ENCODE measurements at regions not wholly inside any gene's neighbourhood (a gene's known extent, or its start where the extent isn't known, plus 50 kb on each side); places are given as distances from the start of the nearest gene placed in this dataset.
"Not testable (repeated sequence)": the region's sequence is repeated elsewhere in the genome, so short reads cannot be mapped to it uniquely, and the experiment has no call there.

DNA sequence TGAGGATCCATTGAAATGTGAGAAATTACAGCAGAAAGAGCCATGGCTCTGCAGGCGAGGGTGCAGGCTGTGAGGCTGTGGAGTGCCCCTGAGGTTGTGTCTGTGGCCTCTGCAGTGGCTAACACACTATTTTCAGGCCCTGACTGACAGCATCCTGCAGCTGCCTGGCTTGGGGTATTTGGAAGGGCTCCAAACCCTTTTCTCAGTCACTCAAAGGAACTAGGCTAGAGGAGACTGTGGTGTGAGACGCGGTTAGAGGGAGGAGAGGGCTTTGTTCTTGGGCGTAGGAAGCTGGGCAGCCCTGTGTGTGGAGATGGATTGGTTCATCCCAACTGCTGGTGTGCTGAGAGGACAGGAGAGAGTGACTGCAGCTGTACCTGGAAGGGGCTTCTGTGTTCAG lies 134.9 kb downstream of the RAMP3 start:
- DNase-seq (ENCODE audit: low read depth, low spot score) = no peak
- H3K4me1 ChIP-seq (ENCODE audit: insufficient read depth, insufficient read length) = no peaks in the 10 kb centered on the region
- no peak overlapping the region for H3K9ac ChIP-seq (ENCODE audit: insufficient read length, low read depth)
- no peaks in the 10 kb centered on the region for H3K27me3 ChIP-seq (ENCODE audit: insufficient read depth, insufficient read length)
- no peak overlapping the region for H3K4me3 ChIP-seq (ENCODE audit: insufficient read length, low read depth)
- TF ChIP-seq YY1 (IDR thresholded peaks at IDR 0.05; ENCODE audit: insufficient read depth, insufficient read length) = no peak
- H3K9me3 ChIP-seq (ENCODE audit: insufficient read depth, low read length) = peaks cover 20% of the 10 kb centered on the region; the same call in 1 of the 2 replicates
- no peaks in the 10 kb centered on the region for H3K36me3 ChIP-seq (ENCODE audit: insufficient read depth, insufficient read length, low read length)

DNA sequence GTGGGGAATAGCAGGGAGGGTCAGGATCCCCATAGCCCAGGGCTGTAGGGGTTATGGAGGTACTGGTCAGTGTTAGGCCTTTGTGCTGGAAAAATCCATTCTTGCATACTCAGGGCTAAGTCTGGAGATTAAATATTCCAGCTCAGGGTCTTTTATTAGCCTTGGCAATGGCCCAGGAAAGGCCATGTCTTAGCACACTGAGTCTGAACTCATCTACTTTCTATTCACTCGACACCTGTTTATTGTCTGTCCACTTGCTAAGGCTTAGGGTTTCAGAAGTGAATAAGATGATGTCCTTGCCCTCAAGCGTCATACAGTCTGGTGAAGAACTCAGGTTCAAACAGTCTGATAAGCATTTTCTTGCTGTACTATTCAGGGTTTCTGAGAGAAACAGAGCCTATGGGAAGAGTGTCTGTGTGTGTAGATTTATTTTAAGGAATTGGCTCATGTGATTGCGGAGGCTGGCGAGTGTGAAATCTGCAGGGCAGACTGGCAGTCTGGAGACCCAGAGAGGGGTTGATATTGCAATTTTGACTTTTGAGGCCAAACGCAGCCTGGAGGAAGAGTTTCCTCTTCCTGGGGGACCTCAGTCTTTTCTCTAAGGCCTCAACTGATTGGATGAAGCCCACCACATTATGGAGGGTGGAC lies 135.8 kb downstream of the RAMP3 start:
- Histone ChIP-seq H3K36me3 (ENCODE audit: insufficient read depth, insufficient read length, low read length) (no peaks in the 10 kb centered on the region), H3K9me3 (ENCODE audit: insufficient read depth, low read length) (peaks cover 11% of the 10 kb centered on the region; the same call in 1 of the 2 replicates), H3K4me1 (ENCODE audit: insufficient read depth, insufficient read length) (no peaks in the 10 kb centered on the region), H3K9ac (ENCODE audit: insufficient read length, low read depth) (no peak overlapping the region), H3K4me3 (ENCODE audit: insufficient read length, low read depth) (no peak overlapping the region), H3K27me3 (ENCODE audit: insufficient read depth, insufficient read length) (no peaks in the 10 kb centered on the region)
- DNase-seq (ENCODE audit: low read depth, low spot score) = no peak
- TF ChIP-seq SUZ12 (IDR thresholded peaks at IDR 0.05; ENCODE audit: extremely low read depth, insufficient read depth, insufficient read length) (no peak), YY1 (IDR thresholded peaks at IDR 0.05; ENCODE audit: insufficient read depth, insufficient read length) (no peak), ZNF274 (IDR thresholded peaks at IDR 0.05; ENCODE audit: low read depth, low read length) (no peak)

DNA sequence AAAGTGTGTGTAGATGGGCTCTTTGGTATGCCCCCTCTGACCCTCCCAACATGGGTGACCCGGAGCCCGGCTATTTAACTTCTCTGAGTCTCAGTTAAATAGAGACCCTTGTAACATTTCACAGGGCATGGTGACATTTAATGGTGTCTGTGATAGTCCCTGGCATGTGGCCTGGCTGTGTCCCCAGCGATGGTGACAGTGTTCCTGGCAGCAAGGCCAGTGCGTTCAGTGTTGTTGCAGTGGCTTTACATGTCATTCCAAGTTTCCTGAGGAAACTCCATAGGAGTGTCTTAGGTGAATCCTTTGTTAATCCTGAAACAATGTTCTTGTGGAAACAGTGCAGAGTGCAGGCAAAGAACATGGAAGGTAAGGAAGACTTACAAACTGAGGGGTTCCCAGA lies 137.0 kb downstream of the RAMP3 start:
- Histone ChIP-seq H3K27me3 (ENCODE audit: insufficient read depth, insufficient read length) (no peaks in the 10 kb centered on the region), H3K9me3 (ENCODE audit: insufficient read depth, low read length) (no peaks in the 10 kb centered on the region), H3K9ac (ENCODE audit: insufficient read length, low read depth) (no peak overlapping the region), H3K4me3 (ENCODE audit: insufficient read length, low read depth) (no peak overlapping the region), H3K36me3 (ENCODE audit: insufficient read depth, insufficient read length, low read length) (no peaks in the 10 kb centered on the region), H3K4me1 (ENCODE audit: insufficient read depth, insufficient read length) (no peaks in the 10 kb centered on the region)
- TF ChIP-seq ZNF274 (IDR thresholded peaks at IDR 0.05; ENCODE audit: low read depth, low read length) (no peak), SUZ12 (IDR thresholded peaks at IDR 0.05; ENCODE audit: extremely low read depth, insufficient read depth, insufficient read length) (no peak), YY1 (IDR thresholded peaks at IDR 0.05; ENCODE audit: insufficient read depth, insufficient read length) (no peak)
- no peak for DNase-seq (ENCODE audit: low read depth, low spot score)

DNA sequence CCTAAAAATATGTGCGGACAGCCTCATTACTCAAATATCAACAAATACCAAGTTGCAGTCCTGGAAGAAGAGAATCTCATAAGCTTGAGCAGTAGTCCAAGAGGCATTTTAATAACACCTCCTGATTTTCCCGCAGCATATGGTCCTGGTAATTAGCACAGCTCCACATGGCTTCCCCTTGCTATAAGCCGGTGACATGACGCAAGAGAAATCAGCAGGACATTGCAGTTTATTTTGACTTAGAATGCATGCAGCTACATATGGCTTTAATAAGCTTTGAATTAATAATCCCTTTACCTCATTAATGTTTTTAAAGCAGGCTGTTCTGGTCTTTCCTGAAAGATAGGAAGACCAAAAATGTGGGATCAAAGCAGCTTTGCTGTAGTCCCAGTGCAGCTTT lies 137.6 kb downstream of the RAMP3 start:
- Histone ChIP-seq H3K9ac (ENCODE audit: insufficient read length, low read depth) (no peak overlapping the region), H3K4me3 (ENCODE audit: insufficient read length, low read depth) (no peak overlapping the region), H3K9me3 (ENCODE audit: insufficient read depth, low read length) (no peaks in the 10 kb centered on the region), H3K4me1 (ENCODE audit: insufficient read depth, insufficient read length) (no peaks in the 10 kb centered on the region), H3K27me3 (ENCODE audit: insufficient read depth, insufficient read length) (no peaks in the 10 kb centered on the region), H3K36me3 (ENCODE audit: insufficient read depth, insufficient read length, low read length) (no peaks in the 10 kb centered on the region)
- no peak for DNase-seq (ENCODE audit: low read depth, low spot score)
- TF ChIP-seq SUZ12 (IDR thresholded peaks at IDR 0.05; ENCODE audit: extremely low read depth, insufficient read depth, insufficient read length) = no peak
- TF ChIP-seq ZNF274 (IDR thresholded peaks at IDR 0.05; ENCODE audit: low read depth, low read length) = no peak
- TF ChIP-seq YY1 (IDR thresholded peaks at IDR 0.05; ENCODE audit: insufficient read depth, insufficient read length) = no peak

DNA sequence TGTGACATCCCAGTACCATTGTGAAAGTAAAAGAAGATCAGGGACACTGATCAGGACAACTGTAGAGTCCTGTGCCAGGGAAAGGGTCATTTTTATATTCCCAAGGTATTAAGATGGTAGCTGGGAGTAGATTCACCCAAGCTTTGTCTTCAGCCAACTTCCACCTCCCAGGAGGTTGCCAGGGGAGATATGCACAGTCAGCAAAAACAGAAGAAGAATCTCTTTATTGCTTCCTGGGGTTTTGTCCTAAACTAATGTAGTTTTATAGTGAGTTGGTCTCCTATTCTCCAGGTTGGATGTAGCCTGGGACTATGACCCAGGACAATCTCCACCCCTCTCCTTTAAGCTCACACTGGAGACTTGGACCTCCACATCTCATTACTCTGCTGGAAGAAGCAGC lies 139.2 kb downstream of the RAMP3 start:
- Histone ChIP-seq H3K4me1 (ENCODE audit: insufficient read depth, insufficient read length) (no peaks in the 10 kb centered on the region), H3K4me3 (ENCODE audit: insufficient read length, low read depth) (no peak overlapping the region), H3K27me3 (ENCODE audit: insufficient read depth, insufficient read length) (no peaks in the 10 kb centered on the region), H3K36me3 (ENCODE audit: insufficient read depth, insufficient read length, low read length) (no peaks in the 10 kb centered on the region), H3K9ac (ENCODE audit: insufficient read length, low read depth) (no peak overlapping the region), H3K9me3 (ENCODE audit: insufficient read depth, low read length) (no peaks in the 10 kb centered on the region)
- no peak for DNase-seq (ENCODE audit: low read depth, low spot score)
- TF ChIP-seq SUZ12 (IDR thresholded peaks at IDR 0.05; ENCODE audit: extremely low read depth, insufficient read depth, insufficient read length) = no peak
- no peak for TF ChIP-seq YY1 (IDR thresholded peaks at IDR 0.05; ENCODE audit: insufficient read depth, insufficient read length)
- TF ChIP-seq ZNF274 (IDR thresholded peaks at IDR 0.05; ENCODE audit: low read depth, low read length) = no peak

DNA sequence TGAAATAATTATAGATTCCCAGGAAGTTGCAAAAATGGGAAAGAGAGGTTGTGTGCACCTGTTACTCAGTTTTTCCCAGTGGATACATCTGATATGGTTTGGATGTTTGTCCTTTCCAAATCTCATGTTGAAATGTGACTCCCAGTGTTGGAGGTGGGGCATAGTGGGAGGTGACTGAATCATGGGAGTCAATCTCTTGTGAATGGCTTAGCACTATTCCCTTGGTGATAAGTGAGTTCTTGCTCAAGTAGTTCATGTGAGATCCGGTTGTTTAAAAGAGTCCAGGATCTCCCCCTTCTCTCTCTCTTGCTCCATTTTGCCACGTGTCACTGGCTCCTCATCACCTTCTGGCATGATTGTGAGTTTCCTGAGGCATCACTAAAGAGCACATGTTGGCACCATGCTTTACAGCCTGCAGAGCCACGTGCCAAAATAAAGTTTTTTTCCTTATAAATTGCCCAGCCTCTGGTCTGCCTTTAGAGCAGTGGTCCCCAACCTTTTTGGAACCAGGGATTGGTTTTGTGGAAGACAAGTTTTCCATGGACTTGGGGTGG lies 149.2 kb downstream of the RAMP3 start:
- H3K36me3 ChIP-seq (ENCODE audit: insufficient read depth, insufficient read length, low read length) = no peaks in the 10 kb centered on the region
- no peak for TF ChIP-seq ZNF274 (IDR thresholded peaks at IDR 0.05; ENCODE audit: low read depth, low read length)
- TF ChIP-seq YY1 (IDR thresholded peaks at IDR 0.05; ENCODE audit: insufficient read depth, insufficient read length) = no peak
- no peak for TF ChIP-seq SUZ12 (IDR thresholded peaks at IDR 0.05; ENCODE audit: extremely low read depth, insufficient read depth, insufficient read length)
- H3K27me3 ChIP-seq (ENCODE audit: insufficient read depth, insufficient read length) = no peaks in the 10 kb centered on the region
- H3K4me3 ChIP-seq (ENCODE audit: insufficient read length, low read depth) = no peak overlapping the region
- DNase-seq (ENCODE audit: low read depth, low spot score) = no peak
- no peaks in the 10 kb centered on the region for H3K4me1 ChIP-seq (ENCODE audit: insufficient read depth, insufficient read length)
- no peaks in the 10 kb centered on the region for H3K9me3 ChIP-seq (ENCODE audit: insufficient read depth, low read length)
- H3K9ac ChIP-seq (ENCODE audit: insufficient read length, low read depth) = no peak overlapping the region

DNA sequence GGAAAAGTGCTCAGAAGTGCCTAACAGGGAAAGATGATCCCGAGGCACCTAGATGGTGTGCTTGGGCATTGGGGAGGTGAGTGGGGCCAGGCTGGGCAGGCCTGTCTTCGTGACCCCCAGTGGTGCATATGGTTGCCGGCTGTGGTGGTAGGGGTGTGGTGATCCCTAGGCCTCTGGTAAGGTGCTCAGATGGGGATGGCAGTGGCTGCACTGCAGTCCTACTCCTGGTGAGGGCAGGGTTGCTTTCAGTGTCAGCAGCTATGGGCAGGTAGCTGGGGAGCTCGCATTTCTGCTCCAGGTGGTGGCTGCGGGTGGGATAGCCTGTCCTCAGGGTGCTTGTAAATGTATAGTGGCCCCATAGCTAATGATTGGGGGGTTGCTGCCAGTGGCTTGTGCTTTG lies 154.0 kb downstream of the RAMP3 start:
- Histone ChIP-seq H3K4me1 (ENCODE audit: insufficient read depth, insufficient read length) (no peaks in the 10 kb centered on the region), H3K4me3 (ENCODE audit: insufficient read length, low read depth) (no peak overlapping the region), H3K9me3 (ENCODE audit: insufficient read depth, low read length) (peaks cover 19% of the 10 kb centered on the region), H3K36me3 (ENCODE audit: insufficient read depth, insufficient read length, low read length) (no peaks in the 10 kb centered on the region), H3K27me3 (ENCODE audit: insufficient read depth, insufficient read length) (no peaks in the 10 kb centered on the region), H3K9ac (ENCODE audit: insufficient read length, low read depth) (no peak overlapping the region)
- no peak for DNase-seq (ENCODE audit: low read depth, low spot score)
- TF ChIP-seq ZNF274 (IDR thresholded peaks at IDR 0.05; ENCODE audit: low read depth, low read length) (no peak), SUZ12 (IDR thresholded peaks at IDR 0.05; ENCODE audit: extremely low read depth, insufficient read depth, insufficient read length) (no peak), YY1 (IDR thresholded peaks at IDR 0.05; ENCODE audit: insufficient read depth, insufficient read length) (no peak)

DNA sequence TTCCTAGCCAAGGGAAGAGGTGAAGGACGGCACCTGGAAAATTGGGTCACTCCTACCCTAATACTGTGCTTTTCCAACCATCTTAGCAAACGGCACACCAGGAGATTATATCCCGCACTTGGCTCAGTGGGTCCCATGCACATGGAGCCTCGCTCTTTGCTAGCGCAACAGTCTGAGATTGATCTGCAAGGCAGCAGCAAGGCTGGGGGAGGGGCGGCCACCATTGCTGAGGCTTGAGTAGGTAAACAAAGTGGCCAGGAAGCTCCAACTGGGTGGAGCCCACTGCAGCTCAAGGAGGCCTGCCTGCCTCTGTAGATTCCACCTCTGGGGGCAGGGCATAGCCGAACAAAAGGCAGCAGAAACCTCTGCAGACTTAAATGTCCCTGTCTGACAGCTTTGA lies 157.9 kb downstream of the RAMP3 start:
- not testable (repeated sequence) for H3K36me3 ChIP-seq (ENCODE audit: insufficient read depth, insufficient read length, low read length); H3K9ac ChIP-seq (ENCODE audit: insufficient read length, low read depth); H3K4me1 ChIP-seq (ENCODE audit: insufficient read depth, insufficient read length); H3K4me3 ChIP-seq (ENCODE audit: insufficient read length, low read depth); DNase-seq (ENCODE audit: low read depth, low spot score); H3K27me3 ChIP-seq (ENCODE audit: insufficient read depth, insufficient read length)
- peaks cover 19% of the 10 kb centered on the region for H3K9me3 ChIP-seq (ENCODE audit: insufficient read depth, low read length)
